Naive thymus-derived CD4-positive, alpha-beta T cell (primary cell): ENCODE measurements at regions not wholly inside any gene's neighbourhood (a gene's known extent, or its start where the extent isn't known, plus 50 kb on each side); places are given as distances from the start of the nearest gene placed in this dataset.
"Not testable (repeated sequence)": the region's sequence is repeated elsewhere in the genome, so short reads cannot be mapped to it uniquely, and the experiment has no call there.

Experiments
- ATAC-seq: fragments of 150-1000 bp; cut with Tn5 transposase; 2 replicates; pipeline ENCODE4 v1.10.0; 2021; ENCODE audit warnings: mild to moderate bottlenecking, moderate library complexity
- CTCF ChIA-PET: fragments of 350-600 bp; sonication (Branson Sonifier 250); formaldehyde crosslinking; loops from one replicate; lab custom pipeline; 2021; ENCODE audit warnings: antibody characterized with exemption; lab: Charles Lee
- POLR2A ChIA-PET: fragments of 350-600 bp; sonication (Branson Sonifier 250); formaldehyde crosslinking; loops from one replicate; lab custom pipeline; 2021; ENCODE audit warnings: antibody characterized with exemption, inconsistent platforms; lab: Charles Lee
- DNase-seq, 9 donors: peaks; one replicate each; pipeline versions ENCODE4 v3.0.0 to v3.0.0-alpha.2; 2020 to 2022; ENCODE audit warnings: mixed read lengths in 1 of 9
- H3K27ac ChIP-seq: one replicate; pipeline ENCODE4 v1.7.0; 2013; ENCODE audit warnings: mild to moderate bottlenecking, low read depth, low read length, moderate library complexity
- H3K27me3 ChIP-seq, 2 donors: one replicate each; pipeline ENCODE4 v1.7.0; 2013; ENCODE audit warnings: low read length in 2 of 2, mild to moderate bottlenecking in 2 of 2, moderate library complexity in 2 of 2; ENCODE audit not compliant: control insufficient read depth in 2 of 2, insufficient read depth in 2 of 2
- H3K36me3 ChIP-seq, 3 experiments: 1 replicate in 2 of 3; 2 replicates in 1 of 3; pipeline ENCODE4 v1.7.0; 2013; ENCODE audit warnings: low read length in 3 of 3, mild to moderate bottlenecking in 3 of 3, moderate library complexity in 1 of 3; ENCODE audit not compliant: insufficient read depth in 3 of 3, control insufficient read depth in 2 of 3
- H3K4me1 ChIP-seq, 2 donors: one replicate each; pipeline ENCODE4 v1.7.0; 2013; ENCODE audit warnings: low read length in 2 of 2, mild to moderate bottlenecking in 2 of 2, moderate library complexity in 1 of 2; ENCODE audit not compliant: control insufficient read depth in 2 of 2, insufficient read depth in 2 of 2
- H3K4me3 ChIP-seq: 2 replicates; pipeline ENCODE4 v1.7.0; 2013; ENCODE audit warnings: mild to moderate bottlenecking, low read length
- H3K9me3 ChIP-seq, 3 experiments: 1 replicate in 2 of 3; 2 replicates in 1 of 3; pipeline ENCODE4 v1.7.0; 2013; ENCODE audit warnings: low read length in 3 of 3; ENCODE audit not compliant: control insufficient read depth in 2 of 3
- H3K27ac Mint-ChIP-seq, 9 donors: one replicate each; pipeline ENCODE4 v1.8.0; 2020 to 2022; ENCODE audit warnings: mixed read lengths in 9 of 9, mild to moderate bottlenecking in 8 of 9, moderate library complexity in 5 of 9, inconsistent platforms in 2 of 9
- H3K27me3 Mint-ChIP-seq, 5 donors: one replicate each; pipeline ENCODE4 v1.8.0; 2021 to 2022; ENCODE audit warnings: mixed read lengths in 5 of 5, mild to moderate bottlenecking in 1 of 5
- H3K36me3 Mint-ChIP-seq, 5 donors: one replicate each; pipeline ENCODE4 v1.8.0; 2020 to 2022; ENCODE audit warnings: mixed read lengths in 5 of 5, mild to moderate bottlenecking in 3 of 5, inconsistent platforms in 1 of 5
- H3K4me1 Mint-ChIP-seq, 7 donors: one replicate each; pipeline ENCODE4 v1.8.0; 2020 to 2022; ENCODE audit warnings: mixed read lengths in 7 of 7, mild to moderate bottlenecking in 3 of 7, inconsistent platforms in 1 of 7
- H3K4me3 Mint-ChIP-seq, 10 donors: one replicate each; pipeline ENCODE4 v1.8.0; 2020 to 2022; ENCODE audit warnings: mild to moderate bottlenecking in 10 of 10, mixed read lengths in 10 of 10, moderate library complexity in 6 of 10, inconsistent platforms in 2 of 10
- H3K9me3 Mint-ChIP-seq, 11 donors: one replicate each; pipeline ENCODE4 v1.8.0; 2020 to 2022; ENCODE audit warnings: mixed read lengths in 11 of 11, mild to moderate bottlenecking in 4 of 11, inconsistent platforms in 1 of 11, moderate library complexity in 1 of 11
- intact Hi-C, 2 donors: fragments of 100-400 bp; cut with micrococcal nuclease; formaldehyde crosslinking; loops; one replicate each; pipeline ENCODE4 v1.15.1; 2023

DNA sequence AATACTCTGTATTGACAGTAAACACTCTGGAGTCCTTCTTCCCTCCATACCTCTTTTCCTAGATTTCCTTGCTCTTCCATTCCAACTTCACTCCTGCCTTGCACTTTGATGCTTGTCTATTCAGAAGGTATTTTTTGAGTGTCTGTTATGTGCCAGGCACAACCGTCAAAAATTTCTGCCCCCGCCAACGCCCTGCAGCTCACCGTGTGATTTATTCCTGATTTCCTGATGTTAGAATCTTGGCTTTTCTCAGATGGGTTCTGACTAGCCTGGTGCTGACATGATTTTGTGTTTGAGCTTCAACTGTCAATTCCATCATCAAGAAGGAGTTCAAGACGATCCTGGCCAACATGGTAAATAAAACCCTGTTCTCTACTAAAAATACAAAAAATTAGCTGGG lies 297.5 kb downstream of the AGTPBP1 start:
- Mint-ChIP-seq H3K27me3 (peaks cover 0 to 11% (median under 1%) of the 10 kb centered on the region in 5 donors), H3K4me3 (no peak overlapping the region), H3K9me3 (peaks cover 0 to 29% (median 8%) of the 10 kb centered on the region in 11 donors), H3K27ac (no peak overlapping the region), H3K4me1 (no peaks in the 10 kb centered on the region), H3K36me3 (no peaks in the 10 kb centered on the region)
- DNase-seq = no peak
- intact Hi-C loops = no loop called here
- Histone ChIP-seq H3K27ac (no peak overlapping the region), H3K4me3 (no peak overlapping the region), H3K36me3 (no peaks in the 10 kb centered on the region), H3K9me3 (no peaks in the 10 kb centered on the region), H3K4me1 (no peaks in the 10 kb centered on the region), H3K27me3 (no peaks in the 10 kb centered on the region)
- ChIA-PET POLR2A (no interaction called here), CTCF (no interaction called here)
- no peak for ATAC-seq

GRCh38 chr9:85443190-85443598 lies 298.6 kb downstream of the AGTPBP1 start:
- Histone ChIP-seq H3K36me3 (no peaks in the 10 kb centered on the region), H3K4me3 (no peak overlapping the region), H3K27me3 (no peaks in the 10 kb centered on the region), H3K27ac (no peak overlapping the region), H3K9me3 (no peaks in the 10 kb centered on the region), H3K4me1 (no peaks in the 10 kb centered on the region)
- peaks cover 0 to 11% (median 0%) of the 10 kb centered on the region in 5 donors for H3K27me3 Mint-ChIP-seq
- ChIA-PET POLR2A (no interaction called here), CTCF (no interaction called here)
- intact Hi-C loops = no loop called here
- H3K4me3 Mint-ChIP-seq = no peak overlapping the region
- no peaks in the 10 kb centered on the region for H3K4me1 Mint-ChIP-seq
- H3K27ac Mint-ChIP-seq = no peak overlapping the region
- no peak for ATAC-seq
- no peak for DNase-seq
- H3K36me3 Mint-ChIP-seq = peaks cover 0 to 3% (median 0%) of the 10 kb centered on the region in 5 donors
- peaks cover 0 to 33% (median 11%) of the 10 kb centered on the region in 11 donors for H3K9me3 Mint-ChIP-seq

- peaks cover 0 to 13% (median 5%) of the 10 kb centered on the region in 5 donors for H3K27me3 Mint-ChIP-seq
- no peak for DNase-seq
- ChIA-PET POLR2A (no interaction called here), CTCF (no interaction called here)
- H3K36me3 Mint-ChIP-seq = peaks cover 0 to 3% (median 0%) of the 10 kb centered on the region in 5 donors
- peaks cover 0 to 13% (median 0%) of the 10 kb centered on the region in 11 donors for H3K9me3 Mint-ChIP-seq
- ATAC-seq = no peak
- H3K36me3 ChIP-seq = no peaks in the 10 kb centered on the region
- H3K9me3 ChIP-seq = no peaks in the 10 kb centered on the region
- no peaks in the 10 kb centered on the region for H3K4me1 ChIP-seq
- no peak overlapping the region for H3K27ac Mint-ChIP-seq
- H3K4me3 Mint-ChIP-seq = no peak overlapping the region
- H3K4me1 Mint-ChIP-seq = peaks cover 0 to 3% (median 0%) of the 10 kb centered on the region in 7 donors
- H3K27ac ChIP-seq = no peak overlapping the region
- intact Hi-C loops = no loop called here
- no peak overlapping the region for H3K4me3 ChIP-seq
- no peaks in the 10 kb centered on the region for H3K27me3 ChIP-seq
Observed at GRCh38 chr9:85439791-85440190, 302.0 kb downstream of the AGTPBP1 start.

- intact Hi-C loops, H3K4me1 ChIP-seq, H3K4me1 Mint-ChIP-seq, CTCF ChIA-PET, H3K36me3 Mint-ChIP-seq, H3K27ac ChIP-seq, H3K4me3 ChIP-seq, H3K36me3 ChIP-seq, H3K27me3 ChIP-seq, ATAC-seq, DNase-seq, POLR2A ChIA-PET, H3K27ac Mint-ChIP-seq, H3K9me3 ChIP-seq, H3K4me3 Mint-ChIP-seq: not testable (repeated sequence)
- Mint-ChIP-seq H3K27me3 (peaks cover 2 to 23% (median 15%) of the 10 kb centered on the region in 5 donors), H3K9me3 (peaks cover 0 to 12% (median 2%) of the 10 kb centered on the region in 11 donors)
Observed at GRCh38 chr9:85433956-85434355, 307.8 kb downstream of the AGTPBP1 start.

- H3K4me1 Mint-ChIP-seq, H3K36me3 Mint-ChIP-seq, intact Hi-C loops, H3K36me3 ChIP-seq, ATAC-seq, H3K27me3 ChIP-seq, H3K9me3 Mint-ChIP-seq, H3K27ac ChIP-seq, DNase-seq, H3K9me3 ChIP-seq, CTCF ChIA-PET, H3K4me1 ChIP-seq, H3K4me3 Mint-ChIP-seq, POLR2A ChIA-PET, H3K4me3 ChIP-seq, H3K27ac Mint-ChIP-seq: not testable (repeated sequence)
- peaks cover 2 to 27% (median 19%) of the 10 kb centered on the region in 5 donors for H3K27me3 Mint-ChIP-seq
Observed at GRCh38 chr9:85433551-85433950, 308.2 kb downstream of the AGTPBP1 start.

DNA sequence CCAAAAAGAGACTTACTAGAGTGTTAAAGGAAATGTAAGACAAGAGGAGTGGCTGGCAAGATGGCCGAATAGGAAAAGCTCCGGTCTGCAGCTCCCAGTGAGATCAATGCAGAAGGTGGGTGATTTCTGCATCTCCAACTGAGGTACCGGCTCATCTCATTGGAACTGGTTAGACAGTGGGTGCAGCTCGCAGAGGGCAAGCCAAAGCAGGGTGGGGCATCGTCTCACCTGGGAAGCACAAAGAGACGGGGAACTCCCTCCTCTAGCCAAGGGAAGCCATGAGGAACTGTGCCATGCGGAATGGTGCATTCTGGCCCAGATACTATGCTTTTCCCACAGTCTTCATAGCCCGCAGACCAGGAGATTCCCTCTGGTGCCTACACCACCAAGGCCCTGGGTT lies 308.7 kb downstream of the AGTPBP1 start:
- H3K27me3 ChIP-seq = no peaks in the 10 kb centered on the region
- H3K27ac Mint-ChIP-seq = no peak overlapping the region
- no peak for ATAC-seq
- ChIA-PET CTCF (no interaction called here), POLR2A (no interaction called here)
- no peaks in the 10 kb centered on the region for H3K36me3 Mint-ChIP-seq
- H3K27me3 Mint-ChIP-seq = peaks cover 2 to 32% (median 22%) of the 10 kb centered on the region in 5 donors
- H3K9me3 Mint-ChIP-seq = peaks cover 0 to 4% (median 0%) of the 10 kb centered on the region in 11 donors
- DNase-seq = no peak
- intact Hi-C loops = no loop called here
- no peak overlapping the region for H3K4me3 Mint-ChIP-seq
- H3K9me3 ChIP-seq = no peaks in the 10 kb centered on the region
- H3K4me1 Mint-ChIP-seq = peaks cover 0 to 5% (median 0%) of the 10 kb centered on the region in 7 donors
- H3K4me3 ChIP-seq = no peak overlapping the region
- no peaks in the 10 kb centered on the region for H3K4me1 ChIP-seq
- no peaks in the 10 kb centered on the region for H3K36me3 ChIP-seq
- no peak overlapping the region for H3K27ac ChIP-seq

DNA sequence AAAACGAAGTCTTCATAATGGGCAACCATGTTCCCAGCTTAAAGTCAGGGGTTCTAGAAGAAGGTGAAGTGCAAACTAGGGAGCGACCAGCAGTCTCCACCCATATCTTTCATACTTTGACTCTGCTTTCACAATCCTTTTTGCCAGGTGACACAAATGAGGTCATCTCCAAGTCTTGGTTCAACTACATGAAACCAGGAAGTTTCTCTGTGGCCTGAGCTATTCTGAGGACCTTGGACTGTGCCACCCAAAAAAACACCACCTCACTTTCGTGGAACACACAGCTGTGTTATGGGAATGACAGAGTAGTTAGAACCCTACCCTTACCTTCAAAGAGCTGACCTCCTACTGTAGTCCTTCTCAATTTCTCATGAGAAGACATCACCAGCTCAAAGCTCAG lies 309.2 kb downstream of the AGTPBP1 start:
- H3K4me1 Mint-ChIP-seq = peaks cover 0 to 5% (median 0%) of the 10 kb centered on the region in 7 donors
- intact Hi-C loops = no loop called here
- Histone ChIP-seq H3K9me3 (no peaks in the 10 kb centered on the region), H3K36me3 (no peaks in the 10 kb centered on the region), H3K27me3 (no peaks in the 10 kb centered on the region), H3K4me1 (no peaks in the 10 kb centered on the region), H3K27ac (no peak overlapping the region), H3K4me3 (no peak overlapping the region)
- H3K4me3 Mint-ChIP-seq = no peak overlapping the region
- no peak overlapping the region for H3K27ac Mint-ChIP-seq
- peaks cover 0 to 4% (median 0%) of the 10 kb centered on the region in 11 donors for H3K9me3 Mint-ChIP-seq
- ChIA-PET POLR2A (no interaction called here), CTCF (no interaction called here)
- H3K27me3 Mint-ChIP-seq = peaks cover 2 to 37% (median 23%) of the 10 kb centered on the region in 5 donors
- no peak for ATAC-seq
- H3K36me3 Mint-ChIP-seq = no peaks in the 10 kb centered on the region
- DNase-seq = no peak
